Hepatocyte (in vitro differentiated cells): ENCODE measurements at regions not wholly inside any gene's neighbourhood (a gene's known extent, or its start where the extent isn't known, plus 50 kb on each side); places are given as distances from the start of the nearest gene placed in this dataset.

Experiments
- EZH2 ChIP-seq: fragments of 200-600 bp; sonication (generic); IDR thresholded peaks from 2 replicates; pipeline ENCODE4 v1.6.1; 2016; ENCODE audit warnings: antibody characterized with exemption, mild to moderate bottlenecking, borderline replicate concordance
- EZH2phosphoT487 ChIP-seq: fragments of 200-600 bp; sonication (generic); IDR thresholded peaks from one replicate; pipeline ENCODE4 v1.6.1; 2018; ENCODE audit warnings: antibody characterized with exemption, mild to moderate bottlenecking, low read depth, moderate library complexity; ENCODE audit not compliant: unreplicated experiment, severe bottlenecking
- TF ChIP-seq, protein P1 (sequence below): fragments of 200-600 bp; sonication (generic); IDR thresholded peaks from 2 replicates; pipeline ENCODE4 v1.5.1; 2016; ENCODE audit warnings: antibody characterized with exemption, mild to moderate bottlenecking; ENCODE audit not compliant: poor library complexity

- TF ChIP-seq, protein P1, sequence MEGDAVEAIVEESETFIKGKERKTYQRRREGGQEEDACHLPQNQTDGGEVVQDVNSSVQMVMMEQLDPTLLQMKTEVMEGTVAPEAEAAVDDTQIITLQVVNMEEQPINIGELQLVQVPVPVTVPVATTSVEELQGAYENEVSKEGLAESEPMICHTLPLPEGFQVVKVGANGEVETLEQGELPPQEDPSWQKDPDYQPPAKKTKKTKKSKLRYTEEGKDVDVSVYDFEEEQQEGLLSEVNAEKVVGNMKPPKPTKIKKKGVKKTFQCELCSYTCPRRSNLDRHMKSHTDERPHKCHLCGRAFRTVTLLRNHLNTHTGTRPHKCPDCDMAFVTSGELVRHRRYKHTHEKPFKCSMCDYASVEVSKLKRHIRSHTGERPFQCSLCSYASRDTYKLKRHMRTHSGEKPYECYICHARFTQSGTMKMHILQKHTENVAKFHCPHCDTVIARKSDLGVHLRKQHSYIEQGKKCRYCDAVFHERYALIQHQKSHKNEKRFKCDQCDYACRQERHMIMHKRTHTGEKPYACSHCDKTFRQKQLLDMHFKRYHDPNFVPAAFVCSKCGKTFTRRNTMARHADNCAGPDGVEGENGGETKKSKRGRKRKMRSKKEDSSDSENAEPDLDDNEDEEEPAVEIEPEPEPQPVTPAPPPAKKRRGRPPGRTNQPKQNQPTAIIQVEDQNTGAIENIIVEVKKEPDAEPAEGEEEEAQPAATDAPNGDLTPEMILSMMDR, result no peak
- TF ChIP-seq EZH2, result no peak
- TF ChIP-seq EZH2phosphoT487, result no peak
Measured at GRCh38 chr3:124395162-124395561, 335.1 kb upstream of the UMPS start.
